Mesenchymal stem cell (in vitro differentiated cells and primary cell): ENCODE measurements at regions not wholly inside any gene's neighbourhood (a gene's known extent, or its start where the extent isn't known, plus 50 kb on each side); places are given as distances from the start of the nearest gene placed in this dataset.

Experiments used
- DNase-seq: peaks from one replicate; pipeline ENCODE4 v3.0.0-alpha.2; 2013
- H2AFZ ChIP-seq: one replicate; pipeline ENCODE4 v1.6.1; 2013; ENCODE audit warnings: low read depth, mild to moderate bottlenecking, control low read depth, inconsistent platforms, low read length, moderate library complexity
- H2AK5ac ChIP-seq: 2 replicates; pipeline ENCODE4 v1.6.1; 2013; ENCODE audit warnings: low read length, moderate library complexity, mild to moderate bottlenecking, inconsistent platforms; ENCODE audit not compliant: severe bottlenecking
- H2BK120ac ChIP-seq: one replicate; pipeline ENCODE4 v1.6.1; 2013; ENCODE audit warnings: low read depth, mild to moderate bottlenecking, inconsistent platforms, low read length, moderate library complexity
- H2BK12ac ChIP-seq, 2 experiments: one replicate each; pipeline ENCODE4 v1.6.1; 2013; ENCODE audit warnings: inconsistent platforms in 2 of 2, low read length in 2 of 2, mild to moderate bottlenecking in 2 of 2, moderate library complexity in 2 of 2, control low read depth in 1 of 2
- H2BK15ac ChIP-seq: one replicate; pipeline ENCODE4 v1.6.1; 2013; ENCODE audit warnings: mild to moderate bottlenecking, low read depth, inconsistent platforms; ENCODE audit not compliant: poor library complexity, severe bottlenecking
- H2BK5ac ChIP-seq: 2 replicates; pipeline ENCODE4 v1.6.1; 2013; ENCODE audit warnings: low read depth, mild to moderate bottlenecking, low read length, control low read depth, inconsistent platforms; ENCODE audit not compliant: poor library complexity, severe bottlenecking
- H3K14ac ChIP-seq, 2 experiments: one replicate each; pipeline ENCODE4 v1.6.1; 2013; ENCODE audit warnings: inconsistent platforms in 2 of 2, low read length in 2 of 2, control low read depth in 1 of 2, mild to moderate bottlenecking in 1 of 2, moderate library complexity in 1 of 2
- H3K18ac ChIP-seq, 2 experiments: one replicate each; pipeline ENCODE4 v1.6.1; 2013; ENCODE audit warnings: inconsistent platforms in 2 of 2, low read length in 2 of 2, control low read depth in 1 of 2, low read depth in 1 of 2, mild to moderate bottlenecking in 1 of 2
- H3K23ac ChIP-seq, 2 experiments: one replicate each; pipeline ENCODE4 v1.6.1; 2013; ENCODE audit warnings: inconsistent platforms in 2 of 2, low read length in 2 of 2, mild to moderate bottlenecking in 2 of 2, moderate library complexity in 2 of 2, control low read depth in 1 of 2
- H3K27ac ChIP-seq: 2 replicates; pipeline ENCODE4 v1.5.1; 2013; ENCODE audit warnings: mild to moderate bottlenecking, moderate library complexity, low read length, control low read depth, inconsistent platforms; ENCODE audit not compliant: poor library complexity, severe bottlenecking
- H3K27me3 ChIP-seq, 2 experiments: 2 replicates each; pipeline versions ENCODE4 v1.6.1 to v1.7.0; 2013; ENCODE audit warnings: low read length in 2 of 2, mild to moderate bottlenecking in 2 of 2, moderate library complexity in 2 of 2, control low read depth in 1 of 2, inconsistent platforms in 1 of 2; ENCODE audit not compliant: control insufficient read depth in 1 of 2, insufficient read depth in 1 of 2
- H3K36me3 ChIP-seq, 2 experiments: 2 replicates each; pipeline versions ENCODE4 v1.6.1 to v1.7.0; 2013; ENCODE audit warnings: low read length in 2 of 2, control low read depth in 1 of 2, inconsistent platforms in 1 of 2, low read depth in 1 of 2, mild to moderate bottlenecking in 1 of 2; ENCODE audit not compliant: insufficient read depth in 2 of 2, control insufficient read depth in 1 of 2
- H3K4ac ChIP-seq, 2 experiments: one replicate each; pipeline ENCODE4 v1.6.1; 2013; ENCODE audit warnings: inconsistent platforms in 2 of 2, low read length in 2 of 2, mild to moderate bottlenecking in 2 of 2, moderate library complexity in 2 of 2, control low read depth in 1 of 2, low read depth in 1 of 2
- H3K4me1 ChIP-seq: 2 replicates; pipeline ENCODE4 v1.6.1; 2013; ENCODE audit warnings: low read depth, low read length, control low read depth; ENCODE audit not compliant: control insufficient read depth, insufficient read depth
- H3K4me2 ChIP-seq: 2 replicates; pipeline ENCODE4 v1.6.1; 2013; ENCODE audit warnings: low read length, mild to moderate bottlenecking, inconsistent platforms; ENCODE audit not compliant: poor library complexity, severe bottlenecking
- H3K4me3 ChIP-seq, 2 experiments: 2 replicates each; pipeline versions ENCODE4 v1.5.1 to v1.7.0; 2013; ENCODE audit warnings: low read length in 2 of 2, mild to moderate bottlenecking in 2 of 2, control low read depth in 1 of 2, low read depth in 1 of 2; ENCODE audit not compliant: insufficient read depth in 1 of 2
- H3K79me1 ChIP-seq: replicated peaks from 2 replicates; pipeline ENCODE4 v1.6.1; 2013; ENCODE audit warnings: mild to moderate bottlenecking, control low read depth, low read length, inconsistent platforms; ENCODE audit not compliant: poor library complexity, severe bottlenecking
- H3K9ac ChIP-seq: 2 replicates; pipeline ENCODE4 v1.7.0; 2013; ENCODE audit warnings: mild to moderate bottlenecking, low read length, moderate library complexity
- H3K9me3 ChIP-seq: 2 replicates; pipeline ENCODE4 v1.7.0; 2013; ENCODE audit warnings: mild to moderate bottlenecking, low read length; ENCODE audit not compliant: control insufficient read depth
- H4K8ac ChIP-seq: one replicate; pipeline ENCODE4 v1.6.1; 2013; ENCODE audit warnings: inconsistent platforms, mild to moderate bottlenecking, low read length, moderate library complexity
- H4K91ac ChIP-seq: one replicate; pipeline ENCODE4 v1.6.1; 2013; ENCODE audit warnings: mild to moderate bottlenecking, low read length, inconsistent platforms
- WGBS: methylation state at CpG from one replicate; pipeline ENCODE4 v1.1.7; 2013; ENCODE audit warnings: mixed read lengths; 5-methylcytosine and 5-hydroxymethylcytosine counted together

- no peak overlapping the region for H3K23ac ChIP-seq
- H3K4ac ChIP-seq = no peak overlapping the region
- no peak overlapping the region for H4K91ac ChIP-seq
- H3K36me3 ChIP-seq = no peaks in the 10 kb centered on the region
- H3K14ac ChIP-seq = no peak overlapping the region
- no peak overlapping the region for H2BK15ac ChIP-seq
- no peak for DNase-seq
- no peak overlapping the region for H3K4me2 ChIP-seq
- no peak overlapping the region for H3K27ac ChIP-seq
- H2AFZ ChIP-seq = no peak overlapping the region
- H2BK12ac ChIP-seq = no peak overlapping the region
- H4K8ac ChIP-seq = no peak overlapping the region
- no peaks in the 10 kb centered on the region for H3K27me3 ChIP-seq
- no peak overlapping the region for H2BK5ac ChIP-seq
- H2BK120ac ChIP-seq = no peak overlapping the region
- H3K9ac ChIP-seq = no peak overlapping the region
- H3K9me3 ChIP-seq = no peaks in the 10 kb centered on the region
- H3K79me1 ChIP-seq = no peaks in the 10 kb centered on the region
- WGBS = 71% methylated on average over 9 of the region's 9 CpGs
- no peaks in the 10 kb centered on the region for H3K4me1 ChIP-seq
- H2AK5ac ChIP-seq = no peak overlapping the region
- no peak overlapping the region for H3K18ac ChIP-seq
- no peak overlapping the region for H3K4me3 ChIP-seq
Measured at GRCh38 chr16:26727848-26728247, 338.9 kb upstream of the C16orf82 start.

GRCh38 chr16:26729951-26730541, 336.7 kb upstream of the C16orf82 start:
- no peak overlapping the region for H4K91ac ChIP-seq
- no peak overlapping the region for H2BK12ac ChIP-seq
- WGBS = 17% methylated on average over 1 of the region's 2 CpGs

DNA sequence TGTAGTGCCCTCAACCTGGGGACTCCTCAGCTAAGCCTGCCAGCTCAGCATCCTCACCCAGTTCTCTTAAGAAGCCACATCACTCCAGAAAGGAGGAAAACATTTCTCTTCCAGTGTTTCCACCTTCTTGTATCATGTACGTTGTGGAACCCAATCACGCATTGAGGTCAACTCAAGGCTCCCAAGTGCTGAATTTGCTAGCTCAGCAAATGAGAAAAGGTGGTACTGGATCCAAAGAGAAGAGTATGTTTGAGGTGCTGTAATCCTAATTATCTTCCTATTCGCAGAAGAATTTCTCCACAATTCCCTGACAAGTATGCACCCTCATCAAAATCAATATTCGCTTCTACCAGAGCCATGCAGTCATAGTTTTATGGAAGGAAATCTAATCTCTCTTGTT, 335.0 kb upstream of the C16orf82 start:
- Histone ChIP-seq H3K9me3 (no peaks in the 10 kb centered on the region), H3K4me1 (no peaks in the 10 kb centered on the region), H3K4me3 (no peak overlapping the region), H2BK120ac (no peak overlapping the region), H2AK5ac (no peak overlapping the region), H2BK15ac (no peak overlapping the region), H4K91ac (no peak overlapping the region), H3K36me3 (no peaks in the 10 kb centered on the region), H3K23ac (no peak overlapping the region), H4K8ac (no peak overlapping the region), H2BK5ac (no peak overlapping the region), H3K79me1 (no peaks in the 10 kb centered on the region), H2BK12ac (no peak overlapping the region), H3K14ac (no peak overlapping the region), H3K27me3 (no peaks in the 10 kb centered on the region), H3K4ac (no peak overlapping the region), H3K18ac (no peak overlapping the region), H3K9ac (no peak overlapping the region), H3K4me2 (no peak overlapping the region), H2AFZ (no peak overlapping the region), H3K27ac (no peak overlapping the region)
- no peak for DNase-seq
- WGBS = 89% methylated on average over 3 of the region's 4 CpGs

More at GRCh38 chr16:26729951-26730541, 336.7 kb upstream of the C16orf82 start:
- no peak overlapping the region for H2AK5ac ChIP-seq
- H3K9ac ChIP-seq = no peak overlapping the region
- no peak overlapping the region for H2BK5ac ChIP-seq
- no peaks in the 10 kb centered on the region for H3K9me3 ChIP-seq
- H3K23ac ChIP-seq = no peak overlapping the region
- no peak overlapping the region for H2BK120ac ChIP-seq
- H3K27me3 ChIP-seq = no peaks in the 10 kb centered on the region
- H3K27ac ChIP-seq = no peak overlapping the region
- no peak overlapping the region for H3K4ac ChIP-seq
- no peak for DNase-seq
- no peak overlapping the region for H4K8ac ChIP-seq
- H3K79me1 ChIP-seq = no peaks in the 10 kb centered on the region
- H3K36me3 ChIP-seq = no peaks in the 10 kb centered on the region
- no peak overlapping the region for H3K4me3 ChIP-seq
- no peak overlapping the region for H3K4me2 ChIP-seq
- no peak overlapping the region for H3K14ac ChIP-seq
- H3K18ac ChIP-seq = no peak overlapping the region
- H2BK15ac ChIP-seq = no peak overlapping the region
- no peaks in the 10 kb centered on the region for H3K4me1 ChIP-seq
- H2AFZ ChIP-seq = no peak overlapping the region

- H4K91ac ChIP-seq = no peak overlapping the region
Measured at GRCh38 chr16:26733710-26734109, 333.0 kb upstream of the C16orf82 start.

More at GRCh38 chr16:26733710-26734109, 333.0 kb upstream of the C16orf82 start:
- Histone ChIP-seq H2AK5ac (no peak overlapping the region), H3K27me3 (no peaks in the 10 kb centered on the region), H3K79me1 (no peaks in the 10 kb centered on the region), H3K4me2 (no peak overlapping the region), H3K36me3 (no peaks in the 10 kb centered on the region), H2BK5ac (no peak overlapping the region), H2AFZ (no peak overlapping the region), H3K23ac (no peak overlapping the region), H3K18ac (no peak overlapping the region), H3K4me3 (no peak overlapping the region), H3K27ac (no peak overlapping the region), H2BK15ac (no peak overlapping the region), H3K4me1 (no peaks in the 10 kb centered on the region), H4K8ac (no peak overlapping the region), H3K9ac (no peak overlapping the region), H3K4ac (no peak overlapping the region), H2BK12ac (no peak overlapping the region), H3K9me3 (no peaks in the 10 kb centered on the region), H2BK120ac (no peak overlapping the region), H3K14ac (no peak overlapping the region)
- WGBS = 35% methylated on average over 1 of the region's 1 CpG
- DNase-seq = no peak
